GM19395 (cell line): ENCODE measurements at regions not wholly inside any gene's neighbourhood (a gene's known extent, or its start where the extent isn't known, plus 50 kb on each side); places are given as distances from the start of the nearest gene placed in this dataset.

Experiments used
- ATAC-seq: cut with Tn5 transposase; IDR thresholded peaks from one replicate; pipeline ENCODE4 v1.9.1; 2021; ENCODE audit warnings: mild to moderate bottlenecking, moderate library complexity; ENCODE audit not compliant: unreplicated experiment

- ATAC-seq, result no peak
These were observed 104.2 kb downstream of the SEC61B start for GRCh38 chr9:99326112-99326916.

DNA sequence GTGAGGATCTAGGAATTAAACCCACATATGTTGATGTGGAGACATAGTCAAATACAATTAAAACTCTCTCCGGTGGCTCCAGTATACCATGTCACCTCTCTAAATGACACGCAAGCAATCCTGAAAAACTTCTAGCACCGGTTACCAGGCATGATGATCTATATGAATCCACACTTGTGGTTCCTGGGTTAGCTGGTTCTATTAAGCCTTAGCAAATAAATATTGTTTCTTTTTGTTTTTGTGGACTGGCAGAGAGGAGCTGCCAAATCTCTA is 104.8 kb downstream of the SEC61B start:
- no peak for ATAC-seq

DNA sequence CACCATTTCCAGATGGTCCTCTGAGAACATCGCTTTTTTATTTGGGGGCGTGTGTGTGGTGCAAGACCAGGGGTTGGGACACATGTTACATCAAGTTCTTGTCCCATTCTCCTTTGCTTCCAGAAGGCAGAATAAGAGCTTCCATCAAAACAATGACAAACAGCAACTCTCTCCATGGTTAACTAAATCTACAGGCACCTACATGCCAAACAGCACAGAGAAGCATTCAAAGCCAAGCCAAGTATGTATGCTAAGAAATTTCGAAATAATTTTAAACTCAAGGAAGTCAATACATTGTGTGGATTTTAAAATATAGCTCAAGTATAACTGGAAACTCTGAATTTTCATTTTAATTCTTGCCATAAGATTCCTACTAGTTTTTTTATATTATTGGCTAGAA is 105.6 kb downstream of the SEC61B start:
- ATAC-seq, result no peak

DNA sequence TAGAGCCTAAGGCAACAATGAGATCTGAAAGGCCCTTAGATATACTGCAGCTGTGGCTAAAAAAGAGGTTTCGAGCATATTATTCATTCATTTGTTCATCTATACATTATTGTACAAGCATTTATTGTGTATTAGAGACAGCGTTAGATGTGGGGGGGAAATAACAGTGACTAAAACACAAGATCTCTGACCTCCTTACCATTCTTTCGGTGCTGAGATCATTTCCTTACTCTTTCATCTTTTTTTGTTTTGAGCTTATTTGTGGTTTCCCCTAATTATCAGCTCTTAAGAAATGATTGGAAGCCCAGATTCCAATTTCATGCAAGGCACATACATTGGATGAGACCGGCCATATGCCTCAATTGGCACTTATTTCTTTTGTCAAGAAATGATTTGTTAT is 113.2 kb downstream of the SEC61B start:
- no peak for ATAC-seq

- ATAC-seq, result no peak
These were observed 113.9 kb downstream of the SEC61B start for GRCh38 chr9:99336005-99336404.

- no peak for ATAC-seq
These were observed 114.4 kb downstream of the SEC61B start for GRCh38 chr9:99336531-99336930.

- no peak for ATAC-seq
These were observed 118.2 kb downstream of the SEC61B start for GRCh38 chr9:99340281-99340680.

- ATAC-seq, result no peak
These were observed 119.6 kb downstream of the SEC61B start for GRCh38 chr9:99341686-99342085.

GRCh38 chr9:99345451-99345850 is 123.4 kb downstream of the SEC61B start:
- no peak for ATAC-seq

DNA sequence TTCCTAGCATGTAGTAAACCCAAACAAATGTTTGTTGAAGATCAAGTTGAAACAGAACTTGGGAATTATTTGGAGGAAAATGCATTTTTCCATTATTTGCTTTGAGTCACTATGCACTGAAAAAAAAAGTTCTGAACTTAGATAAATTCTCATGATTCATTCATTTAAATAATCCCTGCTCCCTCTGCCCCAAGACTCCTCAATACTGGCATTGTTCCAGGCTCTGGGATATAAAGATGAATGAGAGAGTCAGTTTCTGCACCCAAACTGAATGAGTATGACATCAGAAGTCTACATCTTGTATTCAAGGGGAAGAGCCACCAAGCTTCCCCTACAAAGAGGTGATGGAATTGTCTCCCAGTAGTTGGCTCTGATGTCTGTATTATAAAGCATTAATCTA is 123.9 kb downstream of the SEC61B start:
- no peak for ATAC-seq

GRCh38 chr9:99347568-99347967 is 125.5 kb downstream of the SEC61B start:
- no peak for ATAC-seq

DNA sequence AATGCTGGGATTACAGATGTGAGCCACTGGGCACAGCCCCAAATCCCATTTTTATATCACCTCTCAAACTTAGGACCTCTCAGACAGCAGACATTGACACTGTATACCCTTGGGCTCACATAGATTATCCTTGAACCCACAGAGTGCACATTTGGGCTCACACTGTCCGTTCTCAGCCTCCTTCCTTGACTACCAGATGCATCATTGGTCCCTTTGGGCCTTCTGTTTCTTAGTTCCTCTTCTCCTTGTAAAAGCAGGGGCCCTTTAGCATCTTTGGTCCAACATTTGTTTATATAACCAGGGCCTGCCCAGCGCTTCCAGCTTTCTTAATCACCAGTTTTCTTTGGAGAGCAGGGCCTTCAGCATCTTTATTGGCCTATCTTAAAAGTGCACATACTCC is 126.2 kb downstream of the SEC61B start:
- no peak for ATAC-seq

DNA sequence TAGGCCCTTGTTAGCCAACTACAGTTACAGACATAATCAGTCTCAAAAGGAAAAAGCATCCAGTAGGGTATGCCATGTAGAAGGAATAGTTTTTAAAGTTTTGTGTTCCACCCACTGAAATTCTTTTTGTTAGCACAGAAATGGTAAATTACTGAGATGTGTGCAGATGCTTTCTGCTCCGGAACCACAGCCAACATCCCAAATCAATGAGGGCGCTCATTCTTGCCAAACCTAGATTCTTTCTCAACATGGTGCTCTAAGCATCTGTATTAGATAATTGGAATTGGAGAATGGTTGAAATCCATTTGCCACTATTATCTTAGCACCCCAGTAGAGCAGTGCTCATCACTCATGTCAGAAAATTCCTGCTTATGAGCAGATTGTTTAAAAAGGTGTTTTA is 127.8 kb downstream of the SEC61B start:
- ATAC-seq, result no peak

DNA sequence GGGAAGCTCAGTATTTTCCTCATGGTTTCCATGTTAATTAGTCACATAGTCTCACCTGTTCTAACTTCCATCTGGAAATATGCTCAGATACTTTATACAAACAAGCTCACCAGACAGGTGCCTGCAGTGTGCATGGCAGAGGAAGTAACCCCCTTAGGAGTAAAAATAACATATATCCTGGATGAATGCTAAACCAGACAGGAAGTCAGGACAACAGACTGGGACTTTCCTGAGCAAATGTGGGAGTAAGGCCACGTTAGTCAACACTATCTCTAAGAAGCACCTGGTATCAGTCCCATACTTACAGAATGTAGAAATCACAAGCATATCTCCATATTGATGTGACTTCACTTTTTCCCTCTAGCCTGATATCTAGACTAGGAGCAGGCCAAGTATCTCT is 128.4 kb downstream of the SEC61B start:
- no peak for ATAC-seq

- no peak for ATAC-seq
These were observed 129.6 kb downstream of the SEC61B start for GRCh38 chr9:99351647-99352046.

DNA sequence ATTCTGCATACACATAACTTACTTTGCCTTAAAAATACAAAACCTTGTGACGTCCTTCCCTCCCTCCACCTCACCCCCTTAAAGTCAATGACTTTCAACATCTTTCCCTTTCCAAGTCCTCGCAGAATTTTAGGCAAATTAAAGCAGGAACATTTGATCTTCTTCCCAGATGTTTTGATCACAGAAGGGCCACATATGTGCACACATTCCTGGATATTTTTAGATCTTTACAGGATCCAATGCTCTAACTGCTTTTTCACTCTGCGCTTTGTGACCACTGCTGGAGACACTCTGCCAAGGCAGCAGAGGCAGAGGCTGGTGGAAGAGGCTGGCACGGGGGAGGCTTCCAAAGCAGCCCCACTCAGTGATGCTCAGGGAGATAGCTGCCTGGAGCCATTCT is 130.7 kb downstream of the SEC61B start:
- ATAC-seq, result no peak

DNA sequence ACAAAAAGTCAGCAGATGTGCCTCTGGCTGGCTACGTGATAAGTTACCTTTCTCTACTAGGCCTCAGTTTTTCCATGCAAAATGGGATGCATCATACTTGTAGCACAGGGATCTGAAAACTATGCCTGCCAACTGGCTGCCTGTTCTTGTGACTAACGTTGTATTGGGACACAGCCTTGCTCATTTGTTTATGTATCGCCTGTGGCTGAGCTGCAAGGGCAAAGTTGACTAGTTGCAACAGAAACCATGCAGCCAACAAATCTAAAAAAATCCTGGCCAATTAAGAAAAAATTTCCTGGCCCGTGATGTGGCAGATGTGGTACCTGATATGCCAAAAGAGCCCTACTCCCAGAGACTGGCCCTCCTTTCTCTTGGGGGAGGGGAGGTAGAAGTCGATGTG is 131.3 kb downstream of the SEC61B start:
- ATAC-seq, result no peak

- no peak for ATAC-seq
These were observed 132.0 kb downstream of the SEC61B start for GRCh38 chr9:99354104-99354503.

DNA sequence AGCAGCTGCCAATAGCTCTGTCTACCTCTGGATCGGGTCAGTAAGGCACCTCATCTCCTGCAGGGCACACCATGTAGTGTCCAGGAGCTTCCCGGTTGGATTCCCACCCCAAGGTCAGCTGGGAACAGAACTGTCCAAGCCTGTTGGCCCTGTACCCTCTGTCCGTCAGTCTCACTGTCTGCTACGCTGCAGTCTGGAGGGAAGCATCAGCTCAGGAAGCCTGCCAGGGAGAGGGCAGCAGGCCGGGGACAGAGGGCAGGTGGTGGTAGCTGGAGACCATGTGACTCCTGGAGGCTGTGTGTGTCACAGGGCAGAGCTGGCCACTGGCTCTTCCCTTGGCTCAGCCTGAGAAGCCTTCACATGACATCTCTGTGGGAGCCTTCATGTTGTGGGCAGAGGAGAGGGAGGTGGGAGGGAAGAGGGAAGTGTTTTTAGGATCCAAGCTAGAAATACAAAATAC is 134.5 kb downstream of the SEC61B start:
- no peak for ATAC-seq

GRCh38 chr9:99357575-99357974 is 135.5 kb downstream of the SEC61B start:
- no peak for ATAC-seq

DNA sequence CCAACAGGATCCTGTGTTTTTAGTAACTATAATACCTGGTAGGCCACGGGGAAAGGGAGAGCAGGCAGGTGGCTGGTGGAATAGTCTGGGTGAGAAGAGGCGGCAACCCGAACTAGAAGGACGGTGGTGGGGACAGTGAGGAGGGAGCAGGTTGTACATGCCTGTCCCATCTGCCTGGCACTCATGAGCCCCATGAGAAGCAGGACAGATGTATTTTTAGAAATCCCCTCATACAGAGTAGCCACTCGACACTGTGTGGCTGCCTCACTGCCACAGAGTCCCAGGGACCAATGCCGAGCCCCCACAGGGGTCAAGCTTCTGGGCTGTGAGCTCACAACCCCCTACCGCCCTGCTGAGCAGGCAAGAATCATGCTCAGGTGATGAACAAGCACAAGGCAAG is 136.6 kb downstream of the SEC61B start:
- no peak for ATAC-seq

GRCh38 chr9:99359336-99359735 is 137.3 kb downstream of the SEC61B start:
- no peak for ATAC-seq

DNA sequence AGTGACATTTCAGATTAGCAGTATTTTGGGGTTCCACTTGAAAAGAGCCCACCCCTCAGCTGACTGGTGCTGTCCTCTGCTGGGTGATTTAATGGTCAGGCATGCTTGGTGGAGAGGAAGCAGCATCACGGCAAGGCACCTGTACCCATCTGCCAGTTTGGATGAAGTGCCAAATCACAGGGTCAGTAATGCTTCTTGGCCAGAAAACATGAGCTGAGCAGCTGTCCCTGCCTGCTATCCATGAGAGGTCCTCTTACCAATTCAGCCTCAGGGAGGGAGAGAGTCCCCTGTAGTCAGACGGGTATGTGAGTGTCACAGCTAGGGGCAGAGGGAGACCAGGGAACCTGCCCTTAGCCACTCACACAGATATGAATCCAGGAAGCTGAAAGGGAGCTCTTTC is 137.9 kb downstream of the SEC61B start:
- ATAC-seq, result no peak
